GM21786 (cell line): ENCODE measurements at regions not wholly inside any gene's neighbourhood (a gene's known extent, or its start where the extent isn't known, plus 50 kb on each side); places are given as distances from the start of the nearest gene placed in this dataset.
A peak's percentile ranks its signal among the peaks of the same experiment; 100 is the strongest.

Experiments used
- ATAC-seq: cut with Tn5 transposase; IDR thresholded peaks from one replicate; pipeline ENCODE4 v1.9.1; 2021; ENCODE audit not compliant: unreplicated experiment

- ATAC-seq = no peak
Observed at GRCh38 chr18:31247574-31248199, 70.3 kb upstream of the DSG1 start.

GRCh38 chr18:31248783-31249521 is 69.0 kb upstream of the DSG1 start:
- ATAC-seq = no peak

GRCh38 chr18:31250902-31251301 is 67.1 kb upstream of the DSG1 start:
- ATAC-seq = no peak

DNA sequence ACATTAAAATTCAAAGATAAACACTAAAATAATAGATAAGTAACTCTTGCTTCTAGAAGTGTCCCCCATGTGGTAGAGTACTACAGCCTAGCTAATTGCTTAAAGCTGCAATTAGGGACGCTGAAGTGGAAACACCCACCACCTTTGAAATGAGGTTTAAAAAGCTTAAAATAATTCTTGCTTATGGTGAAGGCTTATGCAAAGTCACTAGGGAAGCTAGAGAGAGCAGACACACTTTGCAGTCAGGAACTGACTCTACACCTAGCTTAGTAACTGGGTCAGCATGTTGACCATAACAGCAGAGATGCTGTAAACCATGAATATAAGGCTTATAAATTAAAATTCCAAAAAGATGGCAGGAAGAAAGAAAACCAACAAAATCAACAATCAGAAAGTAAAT is 65.4 kb upstream of the DSG1 start:
- no peak for ATAC-seq

DNA sequence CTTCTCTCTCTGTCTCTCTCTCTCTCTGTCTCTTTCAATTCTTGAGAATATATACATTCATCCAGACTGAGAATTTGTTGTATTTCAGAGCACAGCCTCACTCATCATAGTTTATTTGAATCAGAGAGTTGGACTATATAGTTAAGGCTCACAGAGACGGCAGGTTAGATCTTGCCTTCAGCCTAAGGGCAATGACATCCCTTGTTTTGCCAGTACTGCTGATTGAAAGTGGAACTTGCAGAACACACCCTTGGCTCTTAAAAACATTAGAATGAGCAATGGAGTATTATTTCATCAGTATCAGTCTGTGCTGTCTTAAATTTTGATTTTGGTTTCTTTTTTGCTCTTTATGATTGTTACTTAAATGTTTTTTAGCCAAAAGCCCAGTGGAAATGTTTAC is 62.0 kb upstream of the DSG1 start:
- ATAC-seq = no peak

- no peak for ATAC-seq
Observed at GRCh38 chr18:31258789-31259188, 59.2 kb upstream of the DSG1 start.

DNA sequence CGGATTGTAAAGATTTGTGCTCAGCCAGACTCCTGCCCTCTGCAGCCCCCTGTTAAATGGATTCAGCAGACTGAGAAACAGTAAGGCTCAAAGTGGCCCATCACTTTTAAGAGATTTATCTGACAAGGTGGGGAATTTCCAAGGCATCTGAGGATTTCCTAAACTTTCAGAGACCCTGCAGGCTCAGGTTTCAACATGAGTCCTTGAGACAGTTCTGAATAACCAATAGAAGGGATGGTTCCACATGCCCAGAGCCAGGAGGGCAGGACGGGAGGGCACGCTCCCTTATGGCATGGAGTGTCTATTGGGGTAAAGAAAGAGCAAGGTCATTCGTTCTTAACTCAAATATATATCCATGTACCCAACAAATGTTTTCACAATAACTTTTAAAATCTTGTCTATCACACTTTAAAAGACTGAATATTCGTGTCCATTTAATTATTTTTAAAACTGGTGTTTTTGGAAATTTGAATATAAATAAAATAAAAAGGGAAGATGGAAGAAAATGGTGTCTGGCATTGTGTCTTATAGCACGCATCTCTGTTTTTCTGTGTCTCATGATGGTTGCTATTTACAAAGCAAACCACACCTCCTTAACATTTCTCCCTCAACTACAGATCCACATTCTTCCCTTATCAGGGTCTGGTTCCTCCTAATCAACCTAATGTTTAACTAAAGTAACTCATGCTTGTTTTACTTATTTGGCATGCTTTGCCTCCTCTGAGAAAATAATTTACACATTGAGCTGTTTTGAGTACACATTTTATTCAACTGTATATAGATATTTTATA is 56.0 kb upstream of the DSG1 start:
- ATAC-seq = no peak

- peak; percentile 52 for ATAC-seq
Observed at GRCh38 chr18:31267823-31268481, 50.0 kb upstream of the DSG1 start.
